ENCODE measurements at regions not wholly inside any gene's neighbourhood (a gene's known extent, or its start where the extent isn't known, plus 50 kb on each side); places are given as distances from the start of the nearest gene placed in this dataset.
"Not testable (repeated sequence)": the region's sequence is repeated elsewhere in the genome, so short reads cannot be mapped to it uniquely, and the experiment has no call there.

DNA sequence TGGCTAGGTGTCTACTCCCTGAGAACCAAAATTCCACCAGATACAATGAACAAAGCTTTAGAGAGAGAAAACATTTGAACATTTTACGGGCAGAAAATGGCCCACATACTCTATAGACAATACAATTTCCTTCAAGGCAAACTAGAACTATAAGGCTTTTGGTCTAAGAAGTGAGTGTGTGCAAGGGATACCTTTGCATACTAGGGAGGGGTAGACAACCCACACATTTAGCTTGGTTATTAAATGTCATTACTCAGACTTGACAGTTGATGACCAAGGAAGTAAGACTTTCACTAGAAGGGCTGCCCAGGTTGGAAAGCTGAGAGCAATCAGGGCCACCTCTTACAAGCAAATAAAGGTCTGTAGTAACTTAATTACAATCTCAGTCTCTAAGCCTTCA, 64.0 kb upstream of the PLEKHM1 start:
- not testable (repeated sequence) for DNase-seq

DNA sequence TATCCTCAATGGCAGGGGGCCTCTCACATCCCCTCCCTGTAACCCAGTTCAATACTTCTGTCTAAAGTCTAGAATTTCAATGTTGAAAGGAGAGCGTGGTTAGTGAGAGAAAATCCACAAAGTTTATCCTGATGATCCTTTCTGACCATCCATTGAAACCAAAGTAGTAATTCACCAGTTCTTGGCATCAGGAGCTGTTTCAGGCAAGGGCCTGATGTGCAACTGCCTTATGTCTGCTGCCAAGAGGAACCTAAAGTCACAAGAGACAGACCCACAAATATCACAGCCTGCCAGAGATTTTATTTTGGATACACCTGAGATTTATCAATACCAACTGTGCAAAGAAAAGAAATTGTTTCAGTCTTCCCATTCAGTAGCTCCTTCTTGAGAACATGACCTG, 68.3 kb upstream of the PLEKHM1 start:
- DNase-seq, result not testable (repeated sequence)

DNA sequence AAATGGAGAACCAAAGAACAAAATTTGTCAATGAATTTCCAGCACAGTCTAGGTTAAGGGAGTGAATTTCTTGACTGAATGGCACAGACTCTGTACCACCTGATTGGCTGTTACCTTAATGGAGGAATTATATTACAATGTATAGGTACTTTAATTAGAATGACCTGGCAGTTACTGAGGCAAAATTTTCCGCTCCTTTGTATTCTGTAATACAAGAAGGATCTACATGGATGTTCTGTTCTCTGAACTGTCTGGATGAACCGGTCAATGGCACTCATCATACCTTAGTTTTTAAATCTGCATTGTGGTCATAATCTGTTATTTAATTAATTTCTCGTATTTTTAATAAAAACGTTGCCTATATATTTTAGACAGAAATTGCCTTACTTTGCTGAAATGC, 72.3 kb upstream of the PLEKHM1 start:
- DNase-seq, result not testable (repeated sequence)

- not testable (repeated sequence) for DNase-seq
These were observed 72.8 kb upstream of the PLEKHM1 start for GRCh38 chr17:45563283-45563682.

DNA sequence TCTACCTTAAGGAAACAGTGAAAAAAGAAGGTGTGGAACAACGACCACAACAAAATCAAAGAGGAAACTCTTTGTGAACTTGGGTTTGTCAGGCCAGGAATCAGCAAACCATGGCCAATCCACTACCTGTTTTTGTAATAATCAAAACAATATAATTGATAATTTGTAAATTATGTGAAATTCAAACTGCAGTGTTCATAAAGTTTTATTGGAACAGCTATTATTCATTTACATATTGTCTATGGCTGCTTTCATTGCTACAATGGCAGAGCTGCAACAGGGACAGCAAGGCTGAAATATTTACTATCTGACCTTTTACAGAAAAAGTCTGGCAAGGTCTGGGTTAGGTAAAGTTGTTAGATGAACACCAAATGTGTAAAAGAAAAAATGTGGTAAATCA, 77.8 kb upstream of the PLEKHM1 start:
- DNase-seq, result not testable (repeated sequence)

GRCh38 chr17:45573326-45573725, 82.8 kb upstream of the PLEKHM1 start:
- not testable (repeated sequence) for DNase-seq

GRCh38 chr17:45573924-45574770, 83.6 kb upstream of the PLEKHM1 start:
- no peak for DNase-seq

GRCh38 chr17:45575126-45575885, 84.8 kb upstream of the PLEKHM1 start:
- DNase-seq, result no peak

DNA sequence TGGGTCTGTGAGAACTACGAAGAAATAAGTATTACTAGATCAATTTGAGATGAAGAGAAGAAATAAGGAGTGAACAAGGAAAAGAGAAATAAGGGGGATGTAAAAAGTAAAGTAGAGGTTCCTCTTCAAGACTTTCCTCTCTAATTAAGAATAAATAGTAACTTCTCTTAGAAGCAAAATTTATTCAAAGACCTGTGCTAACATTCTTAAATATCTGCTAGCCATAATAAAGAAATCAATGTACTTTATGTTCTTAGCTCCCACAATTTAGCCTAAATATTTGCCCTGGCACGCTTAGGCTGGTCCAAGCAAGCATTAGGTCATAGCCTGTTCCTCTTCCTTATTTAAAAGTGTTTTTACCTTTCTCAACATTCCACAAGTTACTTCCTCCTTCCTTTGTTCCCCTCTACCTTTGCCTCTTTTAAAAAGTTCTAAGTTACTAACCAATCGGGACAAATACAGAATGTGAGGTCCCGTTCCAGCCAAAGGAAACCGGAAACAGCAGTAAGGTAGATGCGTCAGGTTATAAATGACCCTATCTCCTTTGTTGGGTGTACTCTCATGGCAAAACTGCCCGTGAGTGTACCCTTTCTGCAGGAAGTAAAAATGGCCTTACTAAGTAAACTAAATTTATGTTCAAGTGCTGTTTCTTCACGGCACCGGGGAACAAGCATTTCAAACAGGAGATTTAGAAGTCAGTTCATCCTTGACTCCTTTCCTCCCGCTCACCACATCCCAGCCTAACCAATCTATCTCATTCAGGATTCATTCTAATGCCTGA, 86.2 kb upstream of the PLEKHM1 start:
- not testable (repeated sequence) for DNase-seq

GRCh38 chr17:45577571-45578279, 87.2 kb upstream of the PLEKHM1 start:
- no peak for DNase-seq

DNA sequence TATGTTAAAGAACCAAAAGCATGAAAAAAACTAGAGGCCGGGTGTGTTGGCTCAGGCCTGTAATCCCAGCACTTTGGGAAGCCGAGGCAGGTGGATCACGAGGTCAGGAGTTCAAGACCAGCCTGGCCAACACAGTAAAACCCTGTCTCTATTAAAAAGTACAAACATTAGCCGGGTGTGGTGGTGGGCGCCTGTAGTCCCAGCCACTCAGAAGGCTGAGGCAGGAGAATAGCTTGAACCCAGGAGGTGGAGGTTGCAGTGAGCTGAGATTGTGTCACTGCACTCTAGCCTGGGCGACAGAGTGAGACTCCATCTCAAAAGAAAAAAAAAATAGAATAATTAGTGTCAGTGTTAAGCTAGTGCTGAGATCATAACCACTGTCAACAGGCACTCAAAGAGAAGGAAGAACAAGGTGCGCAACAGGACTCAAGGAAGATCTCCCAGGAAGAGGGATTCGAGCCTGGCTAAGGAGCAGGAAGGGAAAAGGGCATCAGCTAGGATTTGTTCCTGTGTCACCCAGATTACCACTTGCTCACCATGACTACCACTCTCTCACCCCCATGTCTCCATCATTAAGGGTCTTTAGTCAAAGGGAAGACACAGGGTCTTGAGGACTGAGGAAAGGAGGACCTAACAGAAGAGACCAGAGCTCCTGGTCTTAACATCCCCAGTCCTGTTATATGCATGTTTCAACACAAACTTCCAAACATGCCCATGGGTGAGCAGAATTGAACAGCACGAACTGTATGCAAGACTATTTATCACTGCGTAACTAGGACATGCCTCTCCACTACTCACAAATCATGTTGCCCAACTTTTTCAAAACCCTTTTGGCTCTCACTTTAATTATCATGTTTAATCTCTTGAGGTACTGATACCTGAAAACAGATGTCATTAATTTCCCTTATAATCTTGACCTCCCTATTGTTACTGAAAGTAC, 88.3 kb upstream of the PLEKHM1 start:
- no peak for DNase-seq

GRCh38 chr17:45579529-45580495, 89.3 kb upstream of the PLEKHM1 start:
- DNase-seq, result no peak

DNA sequence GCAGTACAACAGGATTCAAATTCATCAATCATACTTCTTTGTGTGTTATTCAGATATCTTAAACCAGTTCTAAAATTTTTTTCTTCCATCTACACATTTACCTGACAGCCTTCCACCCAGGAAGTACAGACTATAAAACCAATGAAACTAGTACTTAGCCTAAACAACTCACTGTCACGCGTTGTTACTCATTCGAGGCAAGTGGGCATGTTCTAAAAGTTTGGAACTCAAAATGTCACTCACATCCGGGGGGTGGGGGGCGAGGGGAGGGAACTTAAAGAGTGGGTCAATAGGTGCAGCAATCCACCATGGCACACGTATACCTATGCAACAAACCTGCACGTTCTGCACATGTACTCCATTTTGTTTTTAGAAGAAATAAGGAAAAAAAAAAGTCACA, 90.4 kb upstream of the PLEKHM1 start:
- DNase-seq, result no peak

DNA sequence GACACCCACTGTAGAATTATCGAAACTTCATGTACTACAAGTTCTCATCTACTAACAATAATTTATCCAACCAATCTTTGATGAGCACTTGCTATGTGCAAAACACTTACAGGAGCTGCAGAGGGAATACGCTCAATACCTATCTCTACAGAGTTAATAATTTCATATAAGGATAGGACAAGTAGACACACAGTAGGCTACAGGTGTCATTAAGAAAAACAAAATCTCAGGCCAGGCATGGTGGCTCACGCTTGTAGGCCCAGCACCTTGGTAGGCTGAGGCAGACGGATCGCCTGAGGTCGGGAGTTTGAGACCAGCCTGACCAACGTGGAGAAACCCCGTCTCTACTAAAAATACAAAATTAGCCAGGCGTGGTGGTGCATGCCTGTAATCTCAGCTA, 91.3 kb upstream of the PLEKHM1 start:
- DNase-seq, result no peak

DNA sequence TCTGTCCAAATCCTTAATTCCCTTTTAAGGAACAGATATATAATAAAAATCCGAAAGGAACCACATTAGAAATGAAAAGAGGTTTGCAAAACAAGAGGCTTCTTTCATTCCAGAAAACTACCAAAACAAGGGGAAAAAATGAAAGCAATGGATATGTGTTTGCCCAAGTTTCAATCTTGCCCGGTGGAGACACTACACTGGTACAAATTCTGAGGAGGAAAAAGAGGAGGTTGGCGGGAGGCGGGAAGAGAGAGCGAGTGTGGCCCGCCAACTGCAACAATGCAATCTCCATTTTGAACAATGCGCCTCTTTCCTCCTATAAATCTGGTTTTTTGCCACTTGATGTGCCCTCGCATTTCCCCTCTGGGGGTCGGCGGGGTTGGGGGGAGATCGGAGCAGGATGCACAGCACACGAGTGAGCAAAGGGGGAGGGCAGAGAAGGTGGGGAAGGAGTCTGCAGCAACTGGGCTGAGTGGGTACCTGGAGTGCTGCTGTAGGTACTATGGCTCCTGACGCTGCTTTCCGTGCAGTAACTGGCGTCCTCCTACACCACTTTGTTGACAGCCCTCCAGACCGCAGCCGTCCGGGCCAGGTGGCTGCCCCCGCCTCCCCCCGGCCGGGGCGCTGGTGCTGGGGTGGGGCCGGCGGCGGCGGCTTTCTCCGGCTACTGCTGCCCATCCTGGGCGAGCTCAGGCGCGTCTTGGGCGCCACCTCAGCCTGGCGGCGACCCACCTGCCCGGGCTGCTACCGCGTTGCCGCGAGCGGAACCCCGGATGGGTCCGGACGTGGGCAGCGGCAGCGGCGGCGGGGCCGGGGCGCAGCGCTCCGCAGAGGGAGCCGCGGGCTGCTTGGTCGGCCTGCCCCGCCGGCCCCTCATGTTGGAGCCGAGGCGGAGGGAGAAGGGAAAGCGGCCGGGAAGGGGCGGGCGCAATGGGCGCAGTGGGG, 93.8 kb upstream of the PLEKHM1 start:
- no peak for DNase-seq

DNA sequence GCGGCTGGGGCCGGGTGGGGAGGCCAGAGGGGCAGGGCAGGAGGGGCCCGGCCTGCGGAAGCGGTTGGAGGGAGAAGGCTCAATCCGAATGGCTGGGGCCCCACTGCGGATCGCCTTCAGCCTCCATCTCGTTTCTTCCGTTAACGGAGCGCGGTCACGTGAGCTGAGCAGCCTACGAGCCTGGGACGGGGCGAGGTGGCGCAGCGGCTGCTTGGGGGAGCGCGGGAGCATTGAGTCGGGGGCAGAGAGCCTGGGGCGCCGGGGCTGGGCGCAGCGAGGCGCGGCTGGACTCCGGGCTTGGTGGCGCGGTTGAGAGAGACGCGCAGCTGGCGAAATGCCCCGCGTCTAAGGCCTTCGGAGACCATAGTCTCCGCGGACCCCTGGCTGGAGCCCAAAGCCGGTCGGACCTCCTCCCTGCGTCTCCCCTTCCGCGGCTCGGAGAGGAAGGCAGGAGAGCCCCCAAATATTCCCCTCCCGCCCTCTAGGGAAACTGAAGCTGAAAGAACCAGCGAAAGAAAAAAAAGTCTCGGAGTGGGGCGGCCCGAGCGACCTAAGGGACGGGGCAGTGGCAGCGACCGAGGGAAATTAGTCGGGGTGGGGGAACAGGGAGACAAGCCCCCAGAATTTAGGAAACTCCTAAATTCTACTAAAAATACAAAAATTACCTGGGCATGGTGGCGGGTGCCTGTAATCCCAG, 94.7 kb upstream of the PLEKHM1 start:
- not testable (repeated sequence) for DNase-seq

GRCh38 chr17:45585794-45586650, 95.5 kb upstream of the PLEKHM1 start:
- not testable (repeated sequence) for DNase-seq

GRCh38 chr17:45586651-45586934, 96.1 kb upstream of the PLEKHM1 start:
- not testable (repeated sequence) for DNase-seq
